ENCODE measurements at regions not wholly inside any gene's neighbourhood (a gene's known extent, or its start where the extent isn't known, plus 50 kb on each side); places are given as distances from the start of the nearest gene placed in this dataset.

- no peak overlapping the region for H2BK120ac ChIP-seq (ENCODE audit: low read depth, low read length, poor library complexity, severe bottlenecking)
- H3K4ac ChIP-seq (ENCODE audit: low read depth, low read length) = no peak overlapping the region
- no peak overlapping the region for H2BK5ac ChIP-seq (ENCODE audit: insufficient read length, low read length)
- no peak overlapping the region for H2BK15ac ChIP-seq (ENCODE audit: low read depth, low read length)
- no peak overlapping the region for H3K56ac ChIP-seq (ENCODE audit: insufficient read length, low read depth, low read length)
- H3K4me3 Mint-ChIP-seq = no peak overlapping the region
- H3K9ac ChIP-seq (ENCODE audit: extremely low read depth, insufficient read length, low read length) = no peak overlapping the region
- H3K4me1 Mint-ChIP-seq = no peaks in the 10 kb centered on the region
- no peaks in the 10 kb centered on the region for H4K20me1 ChIP-seq (ENCODE audit: control insufficient read depth, insufficient read depth, insufficient read length)
- H3K4me2 ChIP-seq (ENCODE audit: insufficient read depth, insufficient read length, low read length) = no peak overlapping the region
- H3K79me1 ChIP-seq (ENCODE audit: insufficient read depth, low read depth, low read length, poor library complexity, severe bottlenecking) = no peaks in the 10 kb centered on the region
- no peak overlapping the region for H3K23ac ChIP-seq (ENCODE audit: insufficient read length, low read depth, low read length)
- H3K9me3 ChIP-seq (ENCODE audit: control insufficient read depth, low read depth, low read length) = no peaks in the 10 kb centered on the region
- no peaks in the 10 kb centered on the region for H3K79me2 ChIP-seq (ENCODE audit: insufficient read depth, low read length)
- no peak overlapping the region for H3T11ph ChIP-seq (ENCODE audit: low read length)
- no peak overlapping the region for H4K91ac ChIP-seq (ENCODE audit: insufficient read length, low read depth, low read length)
- no peak overlapping the region for H3K27ac Mint-ChIP-seq
- H2AK5ac ChIP-seq (ENCODE audit: insufficient read length, low read length) = no peak overlapping the region
- no peak for DNase-seq
- no CpG with 5 or more reads among the region's 13 CpGs for WGBS (ENCODE audit: extremely low coverage, insufficient read length, low lambda C conversion rate)
- no peak overlapping the region for H2BK20ac ChIP-seq (ENCODE audit: low read depth, low read length, poor library complexity, severe bottlenecking)
- H2AFZ ChIP-seq (ENCODE audit: low read length) = no peak overlapping the region
- H3K14ac ChIP-seq (ENCODE audit: insufficient read depth, low read length) = no peak overlapping the region
- no peak overlapping the region for H4K5ac ChIP-seq (ENCODE audit: insufficient read length, low read depth, low read length)
- H3K27me3 ChIP-seq (ENCODE audit: insufficient read depth, low read length) = no peaks in the 10 kb centered on the region
- no peaks in the 10 kb centered on the region for H3K4me1 ChIP-seq (ENCODE audit: insufficient read depth, low read length)
- no peaks in the 10 kb centered on the region for H3K36me3 Mint-ChIP-seq (ENCODE audit: insufficient read depth in 1 of 3, low read depth in 3 of 3)
- no peak for TF ChIP-seq CTCF (conservative IDR thresholded peaks at IDR 0.05)
- no peak overlapping the region for H4K8ac ChIP-seq (replicated peaks; ENCODE audit: insufficient read length, low read depth, low read length)
- no peak overlapping the region for H2BK12ac ChIP-seq (ENCODE audit: insufficient read length, low read depth, low read length)
- no peaks in the 10 kb centered on the region for H3K23me2 ChIP-seq (ENCODE audit: insufficient read length, low read depth, low read length, poor library complexity, severe bottlenecking)
- peaks cover 2% of the 10 kb centered on the region; the same call in 1 of the 2 replicates for H3K27me3 Mint-ChIP-seq (ENCODE audit: low read depth)
- no peak overlapping the region for H3K18ac ChIP-seq (ENCODE audit: insufficient read length, low read depth, low read length)
- H3K27ac ChIP-seq (ENCODE audit: insufficient read length, low read depth, low read length) = no peak overlapping the region
- no peaks in the 10 kb centered on the region for H3K9me3 Mint-ChIP-seq
Measured at GRCh38 chr2:19675856-19676460, 225.8 kb downstream of the TTC32 start.

All from H9 (cell line).